GM13977 (cell line): ENCODE measurements at regions not wholly inside any gene's neighbourhood (a gene's known extent, or its start where the extent isn't known, plus 50 kb on each side); places are given as distances from the start of the nearest gene placed in this dataset.

ENCODE experiments used
- DNase-seq: peaks from one replicate; pipeline ENCODE4 v3.0.0; 2012; ENCODE audit warnings: low spot score
- CTCF ChIP-seq: IDR thresholded peaks from 2 replicates; pipeline ENCODE4 v1.5.1; 2012; ENCODE audit warnings: mild to moderate bottlenecking, control low read depth; ENCODE audit not compliant: insufficient read depth; ENCODE audit errors: extremely low read depth, missing control alignments
- in situ Hi-C: fragments of 300-500 bp; cut with MboI; formaldehyde crosslinking; loops from one replicate; pipeline ENCODE4 v1.12.0; 2022; ENCODE audit warnings: low sequenced_read_pairs, low pct_unique_long_range_greater_than_20kb, mixed read lengths, inconsistent platforms; ENCODE audit not compliant: unreplicated experiment

- no peak for TF ChIP-seq CTCF
- in situ Hi-C loops, result no loop called here
These were observed 878.3 kb upstream of the ID2 start for GRCh38 chr2:7803515-7803914.

GRCh38 chr2:7809640-7810039 lies 872.2 kb upstream of the ID2 start:
- DNase-seq, result no peak
- in situ Hi-C loops, result no loop called here
- no peak for TF ChIP-seq CTCF

More at GRCh38 chr2:7803515-7803914, 878.3 kb upstream of the ID2 start:
- no peak for DNase-seq

GRCh38 chr2:7811073-7811472 lies 870.8 kb upstream of the ID2 start:
- in situ Hi-C loops, result no loop called here
- DNase-seq, result no peak
- TF ChIP-seq CTCF, result no peak

- TF ChIP-seq CTCF, result no peak
- no peak for DNase-seq
These were observed 869.4 kb upstream of the ID2 start for GRCh38 chr2:7812231-7812995.

GRCh38 chr2:7813541-7814292 lies 868.1 kb upstream of the ID2 start:
- in situ Hi-C loops, result no loop called here
- no peak for TF ChIP-seq CTCF
- DNase-seq, result no peak

More at GRCh38 chr2:7812231-7812995, 869.4 kb upstream of the ID2 start:
- in situ Hi-C loops, result no loop called here

GRCh38 chr2:7815726-7816125 lies 866.1 kb upstream of the ID2 start:
- in situ Hi-C loops, result no loop called here
- TF ChIP-seq CTCF, result no peak
- no peak for DNase-seq
